Endothelial cell of umbilical vein (primary cell): ENCODE measurements at regions not wholly inside any gene's neighbourhood (a gene's known extent, or its start where the extent isn't known, plus 50 kb on each side); places are given as distances from the start of the nearest gene placed in this dataset.

Experiments
- BruUV-seq: library from RNA; stranded (reverse); fragments of 400-500 nt; replicated peaks from 2 replicates; lab custom pipeline; 2021; lab: Mats Ljungman, UMichigan
- CTCF ChIA-PET: fragments of 300-600, 350-600 bp; sonication (Branson Sonifier 250); formaldehyde crosslinking; loops from one replicate; lab custom pipeline; 2021; ENCODE audit warnings: antibody characterized with exemption, inconsistent platforms; lab: Charles Lee
- POLR2A ChIA-PET: fragments of 300-600, 350-600 bp; sonication (Branson Sonifier 250); formaldehyde crosslinking; loops from one replicate; lab custom pipeline; 2021; ENCODE audit warnings: antibody characterized with exemption, inconsistent platforms; lab: Charles Lee
- DNase-seq: peaks from one replicate; pipeline ENCODE4 v3.0.0-alpha.2; 2011; ENCODE audit warnings: low read depth, low spot score
- FAIRE-seq: peaks from 2 replicates; lab custom pipeline; 2011; peaks lifted over from hg19 to GRCh38; lab: Jason Lieb, UNC
- H2AFZ ChIP-seq: 2 replicates; pipeline ENCODE4 v1.6.0; 2012; ENCODE audit warnings: low read depth, low read length, control low read depth, inconsistent platforms
- H3K27ac ChIP-seq: 2 replicates; pipeline ENCODE4 v1.5.1; 2011; ENCODE audit warnings: low read depth, mild to moderate bottlenecking, control low read depth, low read length, moderate library complexity; ENCODE audit not compliant: insufficient read depth
- H3K27me3 ChIP-seq, 2 experiments: 2 replicates each; pipeline versions ENCODE4 v1.6.0 to v1.6.1; 2011; ENCODE audit warnings: low read length in 2 of 2, mixed read lengths in 1 of 2; ENCODE audit not compliant: control insufficient read depth in 2 of 2, insufficient read depth in 2 of 2
- H3K36me3 ChIP-seq, 2 experiments: 2 replicates in 1 of 2; 3 replicates in 1 of 2; pipeline ENCODE4 v1.5.1; 2011; ENCODE audit warnings: low read length in 2 of 2, mild to moderate bottlenecking in 1 of 2, moderate library complexity in 1 of 2; ENCODE audit not compliant: control insufficient read depth in 2 of 2, insufficient read depth in 2 of 2; ENCODE audit errors: extremely low read depth in 1 of 2
- H3K4me1 ChIP-seq: 3 replicates; pipeline ENCODE4 v1.5.1; 2011; ENCODE audit warnings: mild to moderate bottlenecking, low read length; ENCODE audit not compliant: control insufficient read depth, insufficient read depth; ENCODE audit errors: extremely low read depth
- H3K4me2 ChIP-seq: 2 replicates; pipeline ENCODE4 v1.6.1; 2011; ENCODE audit warnings: low read length, control low read depth, mixed read lengths; ENCODE audit not compliant: insufficient read depth
- H3K4me3 ChIP-seq, 3 experiments: fragments of 200-600 bp in 1 of 3; sonication (generic), shearing (Covaris generic) in 1 of 3; replicated peaks in 1 of 3; 2 replicates each; pipeline ENCODE4 v1.5.1; 2011 to 2016; ENCODE audit warnings: control low read depth in 3 of 3, low read length in 3 of 3, mild to moderate bottlenecking in 2 of 3, inconsistent platforms in 1 of 3, low read depth in 1 of 3, moderate library complexity in 1 of 3; ENCODE audit not compliant: insufficient read depth in 1 of 3
- H3K79me2 ChIP-seq: 2 replicates; pipeline ENCODE4 v1.6.0; 2012; ENCODE audit warnings: low read length, inconsistent platforms; ENCODE audit not compliant: control insufficient read depth, insufficient read depth
- H3K9ac ChIP-seq: replicated peaks from 2 replicates; pipeline ENCODE3; 2011; ENCODE audit warnings: low read length, control low read depth; ENCODE audit not compliant: insufficient read depth; ENCODE audit errors: extremely low read depth
- H3K9me1 ChIP-seq: replicated peaks from 3 replicates; pipeline ENCODE4 v1.6.0; 2011; ENCODE audit warnings: mild to moderate bottlenecking, low read length; ENCODE audit not compliant: control insufficient read depth, insufficient read depth; ENCODE audit errors: extremely low read depth
- H3K9me3 ChIP-seq: replicated peaks from 2 replicates; pipeline ENCODE4 v1.5.1; 2012; ENCODE audit warnings: low read length, inconsistent platforms; ENCODE audit not compliant: control insufficient read depth, insufficient read depth
- H4K20me1 ChIP-seq: replicated peaks from 2 replicates; pipeline ENCODE3; 2011; ENCODE audit warnings: mild to moderate bottlenecking, low read length; ENCODE audit not compliant: control insufficient read depth, insufficient read depth; ENCODE audit errors: extremely low read depth
- CTCF ChIP-seq, 2 donors: IDR thresholded peaks; 1 replicate in 1 of 2; 2 replicates in 1 of 2; pipeline ENCODE4 v1.5.1; 2011; ENCODE audit warnings: low read length in 2 of 2, mild to moderate bottlenecking in 2 of 2, moderate library complexity in 2 of 2, control low read depth in 1 of 2, inconsistent platforms in 1 of 2, low read depth in 1 of 2; ENCODE audit not compliant: insufficient read depth in 1 of 2; ENCODE audit errors: extremely low read depth in 1 of 2
- EZH2 ChIP-seq: IDR thresholded peaks from 2 replicates; pipeline ENCODE4 v1.6.1; 2012; ENCODE audit warnings: borderline replicate concordance, low read depth, mild to moderate bottlenecking, moderate library complexity, low read length, inconsistent platforms; ENCODE audit not compliant: severe bottlenecking
- FOS ChIP-seq: IDR thresholded peaks from 2 replicates; pipeline ENCODE4 v1.6.1; 2011; ENCODE audit warnings: mild to moderate bottlenecking, low read length, moderate library complexity, borderline replicate concordance; ENCODE audit not compliant: insufficient read depth
- GATA2 ChIP-seq: IDR thresholded peaks from 2 replicates; pipeline ENCODE4 v1.7.0; 2011; ENCODE audit warnings: low read depth, mild to moderate bottlenecking, moderate library complexity, mixed read lengths, low read length; ENCODE audit not compliant: insufficient read length, insufficient read depth
- JUN ChIP-seq: IDR thresholded peaks from 2 replicates; pipeline ENCODE4 v1.6.1; 2011; ENCODE audit warnings: borderline replicate concordance, low read depth; ENCODE audit not compliant: insufficient read length, insufficient read depth
- MAX ChIP-seq: IDR thresholded peaks from 2 replicates; pipeline ENCODE4 v1.6.1; 2011; ENCODE audit not compliant: insufficient read depth, insufficient read length
- MYC ChIP-seq: IDR thresholded peaks from one replicate; pipeline ENCODE4 v1.6.1; 2011; ENCODE audit warnings: mild to moderate bottlenecking, low read depth, low read length
- POLR2A ChIP-seq: IDR thresholded peaks from 2 replicates; pipeline ENCODE4 v1.6.1; 2012; ENCODE audit warnings: low read depth, mild to moderate bottlenecking, control low read depth, low read length
- POLR2AphosphoS5 ChIP-seq: IDR thresholded peaks from 2 replicates; pipeline ENCODE4 v1.6.1; 2012; ENCODE audit warnings: low read depth, mild to moderate bottlenecking, control low read depth, low read length, moderate library complexity; ENCODE audit not compliant: insufficient read depth
- dilution Hi-C: fragments of 300-500 bp; cut with MboI; formaldehyde crosslinking; loops from one replicate; pipeline ENCODE4 v1.15.0; 2019; ENCODE audit warnings: low sequenced_read_pairs; ENCODE audit not compliant: extremely low pct_ligation_motif_present
- intact Hi-C: fragments of 100-400 bp; cut with micrococcal nuclease; formaldehyde crosslinking; loops from one replicate; pipeline ENCODE4 v1.10.0; 2022

DNA sequence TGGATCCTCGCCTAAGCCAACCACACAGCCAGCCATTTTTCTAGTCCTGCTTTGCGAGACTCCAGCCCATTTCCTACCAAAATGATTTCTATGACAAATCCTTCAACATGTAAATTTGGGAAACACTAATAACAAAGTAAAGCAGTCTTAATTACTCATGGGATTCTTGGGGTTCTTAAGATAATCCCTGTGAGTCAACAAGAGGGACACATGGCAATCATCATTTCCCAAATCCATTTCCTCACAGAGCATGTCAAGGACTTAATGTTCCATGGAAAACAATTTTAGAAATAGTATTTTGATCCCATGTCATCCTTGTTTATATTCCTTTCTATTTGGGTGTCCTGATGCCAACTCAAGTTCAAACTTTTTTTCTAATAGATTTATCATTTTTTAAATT, 322.7 kb upstream of the NOX3 start:
- Histone ChIP-seq H3K9me1 (no peaks in the 10 kb centered on the region), H3K27me3 (no peaks in the 10 kb centered on the region), H3K27ac (no peak overlapping the region), H3K36me3 (no peaks in the 10 kb centered on the region), H3K9me3 (no peaks in the 10 kb centered on the region), H2AFZ (no peak overlapping the region), H3K9ac (no peak overlapping the region), H4K20me1 (no peaks in the 10 kb centered on the region), H3K4me3 (no peak overlapping the region), H3K79me2 (no peaks in the 10 kb centered on the region), H3K4me2 (no peak overlapping the region), H3K4me1 (peaks cover 18% of the 10 kb centered on the region)
- FAIRE-seq (no peak), DNase-seq (no peak)
- BruUV-seq = no TSS peak
- dilution Hi-C loops (no loop called here), intact Hi-C loops (no loop called here)
- TF ChIP-seq MAX (no peak), EZH2 (no peak), MYC (no peak), POLR2A (no peak), FOS (no peak), JUN (no peak)
- POLR2A ChIA-PET = no interaction called here
- CTCF ChIA-PET = no interaction called here

- no peaks in the 10 kb centered on the region for H3K9me3 ChIP-seq
- no peak overlapping the region for H3K4me3 ChIP-seq
- dilution Hi-C loops (no loop called here), intact Hi-C loops (no loop called here)
- FAIRE-seq (no peak), DNase-seq (no peak)
- no peaks in the 10 kb centered on the region for H3K27me3 ChIP-seq
- no peak overlapping the region for H3K27ac ChIP-seq
- H2AFZ ChIP-seq = no peak overlapping the region
- H3K79me2 ChIP-seq = no peaks in the 10 kb centered on the region
- H3K4me2 ChIP-seq = no peak overlapping the region
- CTCF ChIA-PET = no interaction called here
- POLR2A ChIA-PET = no interaction called here
- H4K20me1 ChIP-seq = no peaks in the 10 kb centered on the region
- TF ChIP-seq POLR2A (no peak), GATA2 (no peak), MAX (no peak), MYC (no peak), POLR2AphosphoS5 (no peak), CTCF (IDR thresholded peaks at IDR 0.05; ENCODE audit: extremely low read depth in 1 of 2, insufficient read depth in 1 of 2, low read depth in 1 of 2, low read length in 2 of 2) (no peak), JUN (no peak), FOS (no peak), EZH2 (no peak)
- no TSS peak for BruUV-seq
- H3K36me3 ChIP-seq = no peaks in the 10 kb centered on the region
- H3K9me1 ChIP-seq = no peaks in the 10 kb centered on the region
- no peaks in the 10 kb centered on the region for H3K4me1 ChIP-seq
- no peak overlapping the region for H3K9ac ChIP-seq
Measured at GRCh38 chr6:155771822-155772221, 316.2 kb upstream of the NOX3 start.
